ENCODE measurements at regions not wholly inside any gene's neighbourhood (a gene's known extent, or its start where the extent isn't known, plus 50 kb on each side); places are given as distances from the start of the nearest gene placed in this dataset.
"Not testable (repeated sequence)": the region's sequence is repeated elsewhere in the genome, so short reads cannot be mapped to it uniquely, and the experiment has no call there.

DNA sequence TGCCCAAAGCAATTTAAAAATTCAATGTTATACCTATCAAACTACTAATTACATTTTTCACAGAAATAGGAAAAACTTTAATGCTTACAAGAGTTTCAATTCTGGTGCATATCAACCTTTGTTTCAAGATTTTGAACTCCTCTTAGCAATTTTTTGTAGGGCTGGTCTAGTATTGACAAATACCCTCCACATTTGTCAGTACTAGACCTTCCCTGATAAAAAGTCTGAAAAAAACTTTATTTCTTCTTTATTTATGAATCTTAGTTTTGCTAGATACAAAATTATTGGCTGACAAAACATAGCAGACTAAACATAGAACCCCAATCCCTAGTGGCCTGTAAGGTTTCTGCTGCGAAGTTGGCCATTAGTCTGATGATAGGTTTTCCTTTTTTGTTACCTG, 1804.9 kb downstream of the EFNA5 start:
- ChIA-PET CTCF (no interaction called here), POLR2A (no interaction called here)
- FAIRE-seq, result no peak
- Histone ChIP-seq H3K27me3 (ENCODE audit: control insufficient read depth in 2 of 2, insufficient read depth in 2 of 2, low read length in 2 of 2) (no peaks in the 10 kb centered on the region), H3K9ac (replicated peaks; ENCODE audit: extremely low read depth, insufficient read depth, low read length) (no peak overlapping the region), H3K4me1 (ENCODE audit: control insufficient read depth, extremely low read depth, insufficient read depth, low read length) (no peaks in the 10 kb centered on the region), H3K4me2 (ENCODE audit: insufficient read depth, low read length) (no peak overlapping the region), H3K9me3 (replicated peaks; ENCODE audit: control insufficient read depth, insufficient read depth, low read length) (no peaks in the 10 kb centered on the region), H3K36me3 (ENCODE audit: control insufficient read depth in 2 of 2, extremely low read depth in 1 of 2, insufficient read depth in 2 of 2, low read length in 2 of 2) (no peaks in the 10 kb centered on the region), H3K79me2 (ENCODE audit: control insufficient read depth, insufficient read depth, low read length) (no peaks in the 10 kb centered on the region), H3K4me3 (replicated peaks in 1 of 3; ENCODE audit: insufficient read depth in 1 of 3, low read depth in 1 of 3, low read length in 3 of 3) (no peak overlapping the region), H3K27ac (ENCODE audit: insufficient read depth, low read depth, low read length) (no peak overlapping the region), H2AFZ (ENCODE audit: low read depth, low read length) (no peak overlapping the region), H3K9me1 (replicated peaks; ENCODE audit: control insufficient read depth, extremely low read depth, insufficient read depth, low read length) (no peaks in the 10 kb centered on the region), H4K20me1 (replicated peaks; ENCODE audit: control insufficient read depth, extremely low read depth, insufficient read depth, low read length) (no peaks in the 10 kb centered on the region)
- dilution Hi-C loops (cut with MboI; ENCODE audit: extremely low pct_ligation_motif_present, low sequenced_read_pairs), result no loop called here
- no TSS peak for BruUV-seq (replicated peaks)
- no peak for DNase-seq (ENCODE audit: low read depth, low spot score)
- TF ChIP-seq MYC (IDR thresholded peaks at IDR 0.05; ENCODE audit: low read depth, low read length) (no peak), GATA2 (IDR thresholded peaks at IDR 0.05; ENCODE audit: insufficient read depth, insufficient read length, low read depth, low read length) (no peak), JUN (IDR thresholded peaks at IDR 0.05; ENCODE audit: borderline replicate concordance, insufficient read depth, insufficient read length, low read depth) (no peak), POLR2A (IDR thresholded peaks at IDR 0.05; ENCODE audit: low read depth, low read length) (no peak), POLR2AphosphoS5 (IDR thresholded peaks at IDR 0.05; ENCODE audit: insufficient read depth, low read depth, low read length) (no peak), EZH2 (IDR thresholded peaks at IDR 0.05; ENCODE audit: borderline replicate concordance, low read depth, low read length, severe bottlenecking) (no peak), FOS (IDR thresholded peaks at IDR 0.05; ENCODE audit: borderline replicate concordance, insufficient read depth, low read length) (no peak)
- TF ChIP-seq, protein P1, sequence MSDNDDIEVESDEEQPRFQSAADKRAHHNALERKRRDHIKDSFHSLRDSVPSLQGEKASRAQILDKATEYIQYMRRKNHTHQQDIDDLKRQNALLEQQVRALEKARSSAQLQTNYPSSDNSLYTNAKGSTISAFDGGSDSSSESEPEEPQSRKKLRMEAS (IDR thresholded peaks at IDR 0.05; ENCODE audit: insufficient read depth, insufficient read length), result no peak
- TF ChIP-seq, protein P2, sequence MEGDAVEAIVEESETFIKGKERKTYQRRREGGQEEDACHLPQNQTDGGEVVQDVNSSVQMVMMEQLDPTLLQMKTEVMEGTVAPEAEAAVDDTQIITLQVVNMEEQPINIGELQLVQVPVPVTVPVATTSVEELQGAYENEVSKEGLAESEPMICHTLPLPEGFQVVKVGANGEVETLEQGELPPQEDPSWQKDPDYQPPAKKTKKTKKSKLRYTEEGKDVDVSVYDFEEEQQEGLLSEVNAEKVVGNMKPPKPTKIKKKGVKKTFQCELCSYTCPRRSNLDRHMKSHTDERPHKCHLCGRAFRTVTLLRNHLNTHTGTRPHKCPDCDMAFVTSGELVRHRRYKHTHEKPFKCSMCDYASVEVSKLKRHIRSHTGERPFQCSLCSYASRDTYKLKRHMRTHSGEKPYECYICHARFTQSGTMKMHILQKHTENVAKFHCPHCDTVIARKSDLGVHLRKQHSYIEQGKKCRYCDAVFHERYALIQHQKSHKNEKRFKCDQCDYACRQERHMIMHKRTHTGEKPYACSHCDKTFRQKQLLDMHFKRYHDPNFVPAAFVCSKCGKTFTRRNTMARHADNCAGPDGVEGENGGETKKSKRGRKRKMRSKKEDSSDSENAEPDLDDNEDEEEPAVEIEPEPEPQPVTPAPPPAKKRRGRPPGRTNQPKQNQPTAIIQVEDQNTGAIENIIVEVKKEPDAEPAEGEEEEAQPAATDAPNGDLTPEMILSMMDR (IDR thresholded peaks at IDR 0.05; ENCODE audit: extremely low read depth in 1 of 2, insufficient read depth in 1 of 2, low read depth in 1 of 2, low read length in 2 of 2), result no peak
- intact Hi-C loops (cut with micrococcal nuclease), result no loop called here

DNA sequence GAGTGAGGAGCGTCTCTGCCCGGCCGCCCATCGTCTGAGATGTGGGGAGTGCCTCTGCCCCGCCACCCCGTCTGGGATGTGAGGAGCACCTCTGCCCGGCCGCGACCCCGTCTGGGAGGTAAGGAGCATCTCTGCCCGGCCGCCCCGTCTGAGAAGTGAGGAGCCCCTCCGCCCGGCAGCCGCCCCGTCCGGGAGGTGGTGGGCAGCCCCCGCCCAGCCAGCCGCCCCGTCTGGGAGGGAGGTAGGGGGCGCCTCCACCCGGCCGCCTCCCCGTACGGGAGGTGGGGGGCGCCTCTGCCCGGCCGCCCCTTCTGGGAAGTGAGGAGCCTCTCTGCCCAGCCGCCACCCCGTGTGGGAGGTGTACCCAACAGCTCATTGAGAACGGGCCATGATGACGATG, 1811.4 kb downstream of the EFNA5 start:
- dilution Hi-C loops (cut with MboI; ENCODE audit: extremely low pct_ligation_motif_present, low sequenced_read_pairs); DNase-seq (ENCODE audit: low read depth, low spot score); H3K27me3 ChIP-seq (ENCODE audit: control insufficient read depth in 2 of 2, insufficient read depth in 2 of 2, low read length in 2 of 2); H2AFZ ChIP-seq (ENCODE audit: low read depth, low read length); intact Hi-C loops (cut with micrococcal nuclease); H3K36me3 ChIP-seq (ENCODE audit: control insufficient read depth in 2 of 2, extremely low read depth in 1 of 2, insufficient read depth in 2 of 2, low read length in 2 of 2); BruUV-seq (replicated peaks); H3K4me2 ChIP-seq (ENCODE audit: insufficient read depth, low read length); H3K4me1 ChIP-seq (ENCODE audit: control insufficient read depth, extremely low read depth, insufficient read depth, low read length); H3K27ac ChIP-seq (ENCODE audit: insufficient read depth, low read depth, low read length); H3K9me1 ChIP-seq (replicated peaks; ENCODE audit: control insufficient read depth, extremely low read depth, insufficient read depth, low read length); H4K20me1 ChIP-seq (replicated peaks; ENCODE audit: control insufficient read depth, extremely low read depth, insufficient read depth, low read length); H3K9ac ChIP-seq (replicated peaks; ENCODE audit: extremely low read depth, insufficient read depth, low read length); H3K79me2 ChIP-seq (ENCODE audit: control insufficient read depth, insufficient read depth, low read length); H3K9me3 ChIP-seq (replicated peaks; ENCODE audit: control insufficient read depth, insufficient read depth, low read length); FAIRE-seq; CTCF ChIA-PET; POLR2A ChIA-PET; H3K4me3 ChIP-seq (replicated peaks in 1 of 3; ENCODE audit: insufficient read depth in 1 of 3, low read depth in 1 of 3, low read length in 3 of 3): not testable (repeated sequence)

Data from endothelial cell of umbilical vein (primary cell).